HepG2 (cell line): ENCODE measurements at regions not wholly inside any gene's neighbourhood (a gene's known extent, or its start where the extent isn't known, plus 50 kb on each side); places are given as distances from the start of the nearest gene placed in this dataset.

Source experiments
- HINFP ChIP-seq: sonication (generic); formaldehyde crosslinking; IDR thresholded peaks from 2 replicates; pipeline ENCODE4 v1.4.0; 2020; ENCODE audit warnings: low read depth, mild to moderate bottlenecking, missing genetic modification reagents
- KLF13 ChIP-seq: sonication (generic); formaldehyde crosslinking; IDR thresholded peaks from 2 replicates; pipeline ENCODE4 v1.4.0; 2020; ENCODE audit warnings: mild to moderate bottlenecking, missing genetic modification reagents
- PATZ1 ChIP-seq: sonication (generic); formaldehyde crosslinking; IDR thresholded peaks from 2 replicates; pipeline ENCODE4 v1.4.0; 2020; ENCODE audit warnings: missing genetic modification reagents
- RAD51 ChIP-seq: fragments of 450-650 bp; IDR thresholded peaks from 2 replicates; pipeline ENCODE4 v1.6.1; 2016; ENCODE audit warnings: borderline replicate concordance
- TP53 ChIP-seq: sonication (generic); formaldehyde crosslinking; conservative IDR thresholded peaks from 2 replicates; pipeline ENCODE4 v1.4.0; 2020; ENCODE audit warnings: missing genetic modification reagents
- ZNF674 ChIP-seq: sonication (generic); formaldehyde crosslinking; IDR thresholded peaks from 2 replicates; pipeline ENCODE4 v1.5.0; 2020; ENCODE audit warnings: low read depth, mild to moderate bottlenecking, missing genetic modification reagents
- TF ChIP-seq, protein P1 (sequence below): sonication (generic); formaldehyde crosslinking; IDR thresholded peaks from 2 replicates; pipeline ENCODE4 v1.4.0; 2020; ENCODE audit warnings: missing genetic modification reagents, borderline replicate concordance

DNA sequence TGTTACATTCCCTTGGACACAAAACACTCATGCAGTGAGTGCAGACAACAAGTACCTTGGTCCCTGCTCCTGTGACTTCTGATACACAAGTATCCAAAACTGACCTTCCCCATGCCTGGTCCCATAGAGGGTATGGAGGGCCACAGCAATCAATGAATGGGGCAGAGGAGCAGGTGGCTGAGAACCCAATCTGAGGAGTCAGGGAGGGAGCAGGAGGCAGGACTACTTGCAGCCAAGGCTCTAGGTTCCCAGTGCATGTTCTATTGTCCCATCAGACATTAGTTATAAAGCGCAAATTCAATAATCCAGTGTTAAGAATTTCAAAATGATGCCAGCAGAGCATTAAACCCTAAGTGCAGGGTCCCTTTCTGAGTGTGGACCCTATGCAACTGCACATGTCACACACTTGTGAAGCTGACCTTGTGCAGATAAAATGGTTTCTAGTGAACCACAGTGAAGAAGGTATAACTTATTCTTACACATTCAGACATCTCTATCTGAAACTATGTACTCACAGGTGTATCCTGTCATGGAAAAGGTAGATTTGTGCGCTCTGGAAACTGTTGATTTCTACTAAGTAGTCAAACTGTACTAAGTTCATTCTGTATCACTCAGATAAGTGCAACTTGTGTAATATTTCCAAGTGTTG lies 107.3 kb upstream of the ABI3BP start (continued):
- TF ChIP-seq, protein P1, sequence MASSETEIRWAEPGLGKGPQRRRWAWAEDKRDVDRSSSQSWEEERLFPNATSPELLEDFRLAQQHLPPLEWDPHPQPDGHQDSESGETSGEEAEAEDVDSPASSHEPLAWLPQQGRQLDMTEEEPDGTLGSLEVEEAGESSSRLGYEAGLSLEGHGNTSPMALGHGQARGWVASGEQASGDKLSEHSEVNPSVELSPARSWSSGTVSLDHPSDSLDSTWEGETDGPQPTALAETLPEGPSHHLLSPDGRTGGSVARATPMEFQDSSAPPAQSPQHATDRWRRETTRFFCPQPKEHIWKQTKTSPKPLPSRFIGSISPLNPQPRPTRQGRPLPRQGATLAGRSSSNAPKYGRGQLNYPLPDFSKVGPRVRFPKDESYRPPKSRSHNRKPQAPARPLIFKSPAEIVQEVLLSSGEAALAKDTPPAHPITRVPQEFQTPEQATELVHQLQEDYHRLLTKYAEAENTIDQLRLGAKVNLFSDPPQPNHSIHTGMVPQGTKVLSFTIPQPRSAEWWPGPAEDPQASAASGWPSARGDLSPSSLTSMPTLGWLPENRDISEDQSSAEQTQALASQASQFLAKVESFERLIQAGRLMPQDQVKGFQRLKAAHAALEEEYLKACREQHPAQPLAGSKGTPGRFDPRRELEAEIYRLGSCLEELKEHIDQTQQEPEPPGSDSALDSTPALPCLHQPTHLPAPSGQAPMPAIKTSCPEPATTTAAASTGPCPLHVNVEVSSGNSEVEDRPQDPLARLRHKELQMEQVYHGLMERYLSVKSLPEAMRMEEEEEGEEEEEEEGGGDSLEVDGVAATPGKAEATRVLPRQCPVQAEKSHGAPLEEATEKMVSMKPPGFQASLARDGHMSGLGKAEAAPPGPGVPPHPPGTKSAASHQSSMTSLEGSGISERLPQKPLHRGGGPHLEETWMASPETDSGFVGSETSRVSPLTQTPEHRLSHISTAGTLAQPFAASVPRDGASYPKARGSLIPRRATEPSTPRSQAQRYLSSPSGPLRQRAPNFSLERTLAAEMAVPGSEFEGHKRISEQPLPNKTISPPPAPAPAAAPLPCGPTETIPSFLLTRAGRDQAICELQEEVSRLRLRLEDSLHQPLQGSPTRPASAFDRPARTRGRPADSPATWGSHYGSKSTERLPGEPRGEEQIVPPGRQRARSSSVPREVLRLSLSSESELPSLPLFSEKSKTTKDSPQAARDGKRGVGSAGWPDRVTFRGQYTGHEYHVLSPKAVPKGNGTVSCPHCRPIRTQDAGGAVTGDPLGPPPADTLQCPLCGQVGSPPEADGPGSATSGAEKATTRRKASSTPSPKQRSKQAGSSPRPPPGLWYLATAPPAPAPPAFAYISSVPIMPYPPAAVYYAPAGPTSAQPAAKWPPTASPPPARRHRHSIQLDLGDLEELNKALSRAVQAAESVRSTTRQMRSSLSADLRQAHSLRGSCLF (CRISPR knock-in tag): no peak
- TF ChIP-seq TP53 (CRISPR knock-in tag): no peak
- TF ChIP-seq ZNF674: no peak
- TF ChIP-seq RAD51: no peak
- no peak for TF ChIP-seq KLF13 (CRISPR knock-in tag)
- no peak for TF ChIP-seq PATZ1
- no peak for TF ChIP-seq HINFP (CRISPR knock-in tag)
